GM21529 (cell line): ENCODE measurements at regions not wholly inside any gene's neighbourhood (a gene's known extent, or its start where the extent isn't known, plus 50 kb on each side); places are given as distances from the start of the nearest gene placed in this dataset.
"Not testable (repeated sequence)": the region's sequence is repeated elsewhere in the genome, so short reads cannot be mapped to it uniquely, and the experiment has no call there.

Experiments used
- ATAC-seq: cut with Tn5 transposase; IDR thresholded peaks from one replicate; pipeline ENCODE4 v1.9.1; 2021; ENCODE audit not compliant: unreplicated experiment

GRCh38 chr4:103422467-103423219 is 224.5 kb upstream of the CENPE start:
- ATAC-seq, result no peak

GRCh38 chr4:103415801-103416200 is 217.7 kb upstream of the CENPE start:
- no peak for ATAC-seq

DNA sequence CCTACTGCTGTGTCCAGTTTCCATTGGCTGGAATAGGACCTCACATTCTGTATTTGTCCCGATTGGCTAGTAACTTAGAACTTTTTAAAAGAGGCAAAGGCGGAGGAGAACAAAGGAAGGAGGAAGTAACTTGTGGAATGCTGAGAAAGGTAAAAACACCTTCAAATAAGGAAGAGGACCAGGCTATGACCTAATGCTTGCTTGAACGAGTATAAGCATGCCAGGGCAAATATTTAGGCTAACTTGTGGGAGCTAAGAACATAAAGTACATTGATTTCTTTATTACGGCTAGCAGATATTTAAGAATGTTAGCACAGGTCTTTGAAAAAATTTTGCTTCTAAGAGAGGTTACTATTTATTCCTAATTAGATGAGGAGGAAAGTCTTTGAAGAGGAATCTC is 214.5 kb upstream of the CENPE start:
- ATAC-seq, result not testable (repeated sequence)

DNA sequence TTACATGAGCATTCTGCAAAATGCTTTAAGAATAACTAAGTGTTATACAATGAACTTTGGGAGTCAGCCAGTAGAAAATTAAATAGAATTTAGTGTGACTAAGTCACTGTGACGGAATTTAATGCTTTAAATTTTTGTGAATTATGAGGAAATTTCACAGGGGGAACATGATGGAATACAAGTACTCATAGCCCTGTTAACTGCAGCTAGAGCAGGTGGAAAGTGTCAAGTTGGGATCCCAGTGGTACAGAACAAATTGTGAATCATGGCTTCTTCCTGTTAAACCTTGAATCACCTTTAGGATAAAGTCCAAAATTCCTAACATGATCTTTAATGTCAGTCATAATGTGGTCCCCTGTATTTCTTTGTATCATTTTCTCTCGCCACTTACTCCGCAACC is 212.2 kb upstream of the CENPE start:
- no peak for ATAC-seq

DNA sequence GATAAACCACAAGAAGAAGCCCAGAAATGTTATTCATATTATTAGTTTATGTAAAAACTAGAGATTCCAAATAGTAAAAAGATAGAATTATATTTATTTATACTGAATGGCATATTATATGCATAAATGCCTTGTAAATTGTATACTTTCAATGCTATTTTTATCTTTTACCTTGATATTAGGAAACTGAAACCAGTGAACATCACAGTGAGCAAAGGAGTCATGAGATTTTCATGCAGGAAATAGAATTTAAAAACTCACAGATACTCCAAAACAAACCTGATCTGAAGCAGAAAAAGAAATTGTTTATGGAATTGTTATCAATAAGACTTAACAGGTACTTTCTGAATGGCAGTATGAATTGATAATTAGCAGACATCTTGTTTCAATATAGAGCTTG is 207.3 kb upstream of the CENPE start:
- peak; percentile 63 for ATAC-seq

- no peak for ATAC-seq
Observed at GRCh38 chr4:103403619-103404018, 205.5 kb upstream of the CENPE start.

- no peak for ATAC-seq
Observed at GRCh38 chr4:103402198-103402597, 204.1 kb upstream of the CENPE start.

DNA sequence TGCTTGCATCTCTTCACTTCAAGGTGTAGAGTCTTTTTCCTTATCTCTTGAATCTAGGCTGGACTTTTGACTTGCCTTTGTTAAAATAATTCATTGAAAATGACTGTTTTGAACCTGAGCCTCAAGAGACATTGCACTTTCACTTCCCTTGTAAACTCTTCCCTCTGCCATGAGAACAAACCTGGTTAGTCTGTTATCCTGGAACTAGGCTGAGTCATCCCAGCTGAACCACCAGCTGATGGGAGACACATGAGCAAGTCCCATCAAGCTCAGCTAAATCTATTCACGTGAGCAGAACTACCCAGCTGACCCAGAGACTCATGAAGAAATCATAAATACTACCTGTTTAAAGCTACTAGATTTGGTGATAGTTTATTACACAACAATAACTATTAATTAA is 202.3 kb upstream of the CENPE start:
- ATAC-seq, result peak; percentile 78

DNA sequence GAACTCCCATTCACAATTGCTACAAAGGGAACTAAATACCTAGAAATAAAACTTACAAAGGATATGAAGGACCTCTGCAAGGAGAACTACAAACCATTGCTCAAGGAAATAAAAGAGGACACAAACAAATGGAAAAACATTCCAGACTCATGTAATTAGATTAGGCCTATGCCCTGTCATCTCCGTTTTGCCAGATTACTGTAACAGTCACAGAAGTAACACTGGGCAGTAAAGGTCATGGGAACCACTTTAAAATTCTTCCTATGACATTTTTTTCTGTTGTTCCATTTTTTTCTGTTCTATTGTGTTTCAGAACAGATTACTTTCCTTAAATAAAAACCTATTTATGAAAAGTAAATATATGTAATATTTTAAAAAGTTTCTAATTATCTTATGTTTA is 199.4 kb upstream of the CENPE start:
- ATAC-seq, result no peak

GRCh38 chr4:103387508-103388011 is 189.4 kb upstream of the CENPE start:
- not testable (repeated sequence) for ATAC-seq

DNA sequence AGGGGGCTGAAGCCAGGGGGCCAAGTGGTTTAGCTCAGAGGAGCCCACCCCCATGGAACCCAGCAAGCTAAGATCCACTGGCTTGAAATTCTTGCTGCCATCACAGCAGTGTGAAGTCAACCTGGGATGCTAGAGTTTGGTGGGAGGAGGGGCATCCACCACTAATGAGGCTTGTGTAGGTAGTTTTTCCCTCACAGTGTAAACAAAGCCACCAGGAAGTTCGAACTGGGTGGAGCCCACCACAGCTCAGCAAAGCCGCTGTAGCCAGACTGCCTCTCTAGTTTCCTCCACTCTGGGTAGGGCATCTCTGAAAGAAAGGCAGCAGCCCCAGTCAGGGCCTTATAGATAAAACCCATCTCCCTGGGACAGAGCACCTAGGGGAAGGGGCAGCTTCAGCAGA is 187.4 kb upstream of the CENPE start:
- not testable (repeated sequence) for ATAC-seq

DNA sequence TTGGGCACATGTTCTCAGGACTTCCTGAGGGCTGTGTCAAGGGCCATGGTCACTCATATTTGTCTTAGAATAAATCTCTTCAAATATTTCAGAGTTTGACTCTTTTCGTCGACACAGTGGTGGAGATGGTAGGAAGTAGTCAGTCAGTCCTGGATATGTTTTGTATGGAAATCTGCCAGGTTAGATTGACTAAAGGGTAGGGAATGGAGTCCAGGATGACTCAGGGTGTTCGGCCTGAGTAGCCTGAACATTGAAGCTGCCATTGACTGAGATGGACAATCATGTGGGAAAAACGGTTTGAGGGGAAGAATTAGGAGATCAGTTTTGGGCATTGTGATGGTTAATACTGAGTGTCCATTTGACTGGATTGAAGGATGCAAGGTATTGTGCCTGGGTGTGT is 177.1 kb upstream of the CENPE start:
- no peak for ATAC-seq

GRCh38 chr4:103374758-103375157 is 176.6 kb upstream of the CENPE start:
- no peak for ATAC-seq

- ATAC-seq, result no peak
Observed at GRCh38 chr4:103374306-103374705, 176.2 kb upstream of the CENPE start.

DNA sequence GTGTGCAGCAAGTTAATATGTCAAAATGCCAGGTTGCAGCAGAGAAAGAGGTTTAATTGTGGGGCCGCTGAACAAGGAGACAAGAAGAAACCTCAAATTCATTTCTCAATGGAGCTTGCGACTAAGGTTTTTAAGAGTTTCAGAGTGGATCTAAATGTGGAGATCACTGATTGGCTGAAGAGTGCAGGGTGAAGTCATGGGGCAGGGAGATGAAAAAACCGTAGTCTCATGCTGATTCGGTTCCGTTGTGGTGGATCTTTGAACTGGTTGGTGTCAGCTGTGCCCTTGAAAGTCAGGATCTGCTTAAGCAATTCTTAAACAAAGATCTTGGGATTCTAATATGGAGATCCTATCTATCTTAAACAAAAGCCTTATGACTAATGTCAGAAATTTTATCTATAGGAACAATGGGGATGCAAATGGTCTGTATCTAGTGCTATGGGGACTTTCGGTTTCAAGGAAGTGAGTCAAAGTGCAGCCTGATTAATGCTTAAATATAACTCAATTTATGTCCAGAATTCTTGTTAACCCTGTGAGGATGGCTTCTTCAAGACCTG is 173.9 kb upstream of the CENPE start:
- no peak for ATAC-seq

DNA sequence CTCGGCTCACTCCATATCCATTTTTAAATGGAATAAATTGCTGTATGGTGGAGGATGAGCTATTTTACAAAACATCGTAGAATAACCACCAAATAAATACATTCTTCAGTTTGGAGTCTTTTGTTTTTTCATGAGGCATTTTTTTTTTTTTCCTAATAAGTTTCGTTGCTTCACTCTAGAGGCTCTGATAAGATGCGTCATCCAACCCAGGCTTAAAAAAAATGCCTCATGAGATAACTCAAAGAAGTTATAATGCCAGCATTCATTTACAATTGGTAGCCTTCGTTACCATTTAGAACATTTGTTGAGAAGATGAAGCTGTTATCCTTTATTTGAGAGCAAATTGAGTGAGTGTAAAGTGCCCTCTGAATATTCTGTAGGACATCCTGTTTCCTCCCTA is 172.2 kb upstream of the CENPE start:
- ATAC-seq, result no peak

DNA sequence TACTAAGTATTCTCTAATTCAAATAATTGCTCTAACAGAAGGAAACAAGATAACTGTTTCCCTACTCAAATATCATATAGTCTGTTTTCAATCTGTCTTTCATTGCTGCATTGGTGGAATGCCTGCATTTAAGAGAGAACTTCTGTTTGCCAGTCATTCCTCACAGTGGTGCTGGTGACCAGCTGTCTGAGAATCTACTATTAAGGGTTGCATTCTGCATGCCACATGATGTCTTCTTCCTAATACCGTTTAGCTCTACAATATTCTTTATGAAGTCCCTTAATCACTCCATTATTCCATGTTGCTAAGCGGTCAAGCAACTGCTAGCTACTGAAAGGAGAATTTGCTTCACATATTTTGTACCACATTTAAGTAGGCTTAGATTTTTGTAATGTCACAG is 167.1 kb upstream of the CENPE start:
- no peak for ATAC-seq

- no peak for ATAC-seq
Observed at GRCh38 chr4:103364083-103364482, 165.9 kb upstream of the CENPE start.

- ATAC-seq, result no peak
Observed at GRCh38 chr4:103361926-103362325, 163.8 kb upstream of the CENPE start.

- no peak for ATAC-seq
Observed at GRCh38 chr4:103359900-103360299, 161.8 kb upstream of the CENPE start.

DNA sequence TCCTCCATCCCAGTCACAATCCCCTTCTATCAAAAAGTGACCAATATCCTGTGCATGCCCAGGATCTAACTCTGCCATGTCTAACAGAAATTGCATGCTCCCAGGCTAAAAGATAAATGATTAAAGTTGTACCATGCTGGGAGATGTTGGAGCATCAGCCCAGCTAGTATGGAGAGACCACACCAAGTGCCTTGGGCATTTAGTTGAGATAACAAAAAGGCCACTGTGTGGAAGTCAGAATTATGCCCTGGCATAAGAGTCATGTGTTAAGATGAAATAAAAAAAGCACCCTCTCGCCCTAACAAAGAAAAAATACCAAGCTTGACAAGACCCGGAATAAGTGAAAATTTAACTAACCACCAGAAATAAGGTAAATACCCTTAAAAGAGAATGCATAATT is 155.9 kb upstream of the CENPE start:
- ATAC-seq, result no peak

GRCh38 chr4:103329642-103330041 is 131.5 kb upstream of the CENPE start:
- no peak for ATAC-seq

DNA sequence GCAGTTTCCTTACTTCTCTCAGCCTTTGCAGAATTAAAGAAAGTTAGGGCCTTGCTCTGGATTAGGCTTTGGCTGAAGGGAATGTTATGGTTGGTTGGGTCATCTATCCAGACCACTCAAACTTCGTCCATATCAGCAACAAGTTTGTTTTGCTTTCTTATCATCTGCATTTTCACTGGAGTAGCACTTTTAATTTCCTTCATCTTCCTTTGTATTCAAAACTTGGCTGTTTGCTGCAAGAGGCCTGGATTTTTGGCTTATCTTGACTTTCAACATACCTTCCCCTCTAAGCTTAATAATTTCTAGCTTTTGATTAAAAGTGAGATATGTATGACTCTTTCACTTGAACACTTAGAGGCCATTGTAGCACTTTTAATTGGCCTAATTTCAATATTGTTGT is 126.7 kb upstream of the CENPE start:
- no peak for ATAC-seq
